Endothelial cell of umbilical vein (primary cell): ENCODE measurements at regions not wholly inside any gene's neighbourhood (a gene's known extent, or its start where the extent isn't known, plus 50 kb on each side); places are given as distances from the start of the nearest gene placed in this dataset.

Experiments used
- BruUV-seq: library from RNA; stranded (reverse); fragments of 400-500 nt; replicated peaks from 2 replicates; lab custom pipeline; 2021; lab: Mats Ljungman, UMichigan
- CTCF ChIA-PET: fragments of 300-600, 350-600 bp; sonication (Branson Sonifier 250); formaldehyde crosslinking; loops from one replicate; lab custom pipeline; 2021; ENCODE audit warnings: antibody characterized with exemption, inconsistent platforms; lab: Charles Lee
- POLR2A ChIA-PET: fragments of 300-600, 350-600 bp; sonication (Branson Sonifier 250); formaldehyde crosslinking; loops from one replicate; lab custom pipeline; 2021; ENCODE audit warnings: antibody characterized with exemption, inconsistent platforms; lab: Charles Lee
- DNase-seq: peaks from one replicate; pipeline ENCODE4 v3.0.0-alpha.2; 2011; ENCODE audit warnings: low read depth, low spot score
- FAIRE-seq: peaks from 2 replicates; lab custom pipeline; 2011; peaks lifted over from hg19 to GRCh38; lab: Jason Lieb, UNC
- H2AFZ ChIP-seq: 2 replicates; pipeline ENCODE4 v1.6.0; 2012; ENCODE audit warnings: low read depth, low read length, control low read depth, inconsistent platforms
- H3K27ac ChIP-seq: 2 replicates; pipeline ENCODE4 v1.5.1; 2011; ENCODE audit warnings: low read depth, mild to moderate bottlenecking, control low read depth, low read length, moderate library complexity; ENCODE audit not compliant: insufficient read depth
- H3K27me3 ChIP-seq, 2 experiments: 2 replicates each; pipeline versions ENCODE4 v1.6.0 to v1.6.1; 2011; ENCODE audit warnings: low read length in 2 of 2, mixed read lengths in 1 of 2; ENCODE audit not compliant: control insufficient read depth in 2 of 2, insufficient read depth in 2 of 2
- H3K36me3 ChIP-seq, 2 experiments: 2 replicates in 1 of 2; 3 replicates in 1 of 2; pipeline ENCODE4 v1.5.1; 2011; ENCODE audit warnings: low read length in 2 of 2, mild to moderate bottlenecking in 1 of 2, moderate library complexity in 1 of 2; ENCODE audit not compliant: control insufficient read depth in 2 of 2, insufficient read depth in 2 of 2; ENCODE audit errors: extremely low read depth in 1 of 2
- H3K4me1 ChIP-seq: 3 replicates; pipeline ENCODE4 v1.5.1; 2011; ENCODE audit warnings: mild to moderate bottlenecking, low read length; ENCODE audit not compliant: control insufficient read depth, insufficient read depth; ENCODE audit errors: extremely low read depth
- H3K4me2 ChIP-seq: 2 replicates; pipeline ENCODE4 v1.6.1; 2011; ENCODE audit warnings: low read length, control low read depth, mixed read lengths; ENCODE audit not compliant: insufficient read depth
- H3K4me3 ChIP-seq, 3 experiments: fragments of 200-600 bp in 1 of 3; sonication (generic), shearing (Covaris generic) in 1 of 3; replicated peaks in 1 of 3; 2 replicates each; pipeline ENCODE4 v1.5.1; 2011 to 2016; ENCODE audit warnings: control low read depth in 3 of 3, low read length in 3 of 3, mild to moderate bottlenecking in 2 of 3, inconsistent platforms in 1 of 3, low read depth in 1 of 3, moderate library complexity in 1 of 3; ENCODE audit not compliant: insufficient read depth in 1 of 3
- H3K79me2 ChIP-seq: 2 replicates; pipeline ENCODE4 v1.6.0; 2012; ENCODE audit warnings: low read length, inconsistent platforms; ENCODE audit not compliant: control insufficient read depth, insufficient read depth
- H3K9ac ChIP-seq: replicated peaks from 2 replicates; pipeline ENCODE3; 2011; ENCODE audit warnings: low read length, control low read depth; ENCODE audit not compliant: insufficient read depth; ENCODE audit errors: extremely low read depth
- H3K9me1 ChIP-seq: replicated peaks from 3 replicates; pipeline ENCODE4 v1.6.0; 2011; ENCODE audit warnings: mild to moderate bottlenecking, low read length; ENCODE audit not compliant: control insufficient read depth, insufficient read depth; ENCODE audit errors: extremely low read depth
- H3K9me3 ChIP-seq: replicated peaks from 2 replicates; pipeline ENCODE4 v1.5.1; 2012; ENCODE audit warnings: low read length, inconsistent platforms; ENCODE audit not compliant: control insufficient read depth, insufficient read depth
- H4K20me1 ChIP-seq: replicated peaks from 2 replicates; pipeline ENCODE3; 2011; ENCODE audit warnings: mild to moderate bottlenecking, low read length; ENCODE audit not compliant: control insufficient read depth, insufficient read depth; ENCODE audit errors: extremely low read depth
- EZH2 ChIP-seq: IDR thresholded peaks from 2 replicates; pipeline ENCODE4 v1.6.1; 2012; ENCODE audit warnings: borderline replicate concordance, low read depth, mild to moderate bottlenecking, moderate library complexity, low read length, inconsistent platforms; ENCODE audit not compliant: severe bottlenecking
- FOS ChIP-seq: IDR thresholded peaks from 2 replicates; pipeline ENCODE4 v1.6.1; 2011; ENCODE audit warnings: mild to moderate bottlenecking, low read length, moderate library complexity, borderline replicate concordance; ENCODE audit not compliant: insufficient read depth
- GATA2 ChIP-seq: IDR thresholded peaks from 2 replicates; pipeline ENCODE4 v1.7.0; 2011; ENCODE audit warnings: low read depth, mild to moderate bottlenecking, moderate library complexity, mixed read lengths, low read length; ENCODE audit not compliant: insufficient read length, insufficient read depth
- JUN ChIP-seq: IDR thresholded peaks from 2 replicates; pipeline ENCODE4 v1.6.1; 2011; ENCODE audit warnings: borderline replicate concordance, low read depth; ENCODE audit not compliant: insufficient read length, insufficient read depth
- MYC ChIP-seq: IDR thresholded peaks from one replicate; pipeline ENCODE4 v1.6.1; 2011; ENCODE audit warnings: mild to moderate bottlenecking, low read depth, low read length
- POLR2A ChIP-seq: IDR thresholded peaks from 2 replicates; pipeline ENCODE4 v1.6.1; 2012; ENCODE audit warnings: low read depth, mild to moderate bottlenecking, control low read depth, low read length
- POLR2AphosphoS5 ChIP-seq: IDR thresholded peaks from 2 replicates; pipeline ENCODE4 v1.6.1; 2012; ENCODE audit warnings: low read depth, mild to moderate bottlenecking, control low read depth, low read length, moderate library complexity; ENCODE audit not compliant: insufficient read depth
- dilution Hi-C: fragments of 300-500 bp; cut with MboI; formaldehyde crosslinking; loops from one replicate; pipeline ENCODE4 v1.15.0; 2019; ENCODE audit warnings: low sequenced_read_pairs; ENCODE audit not compliant: extremely low pct_ligation_motif_present
- intact Hi-C: fragments of 100-400 bp; cut with micrococcal nuclease; formaldehyde crosslinking; loops from one replicate; pipeline ENCODE4 v1.10.0; 2022
- TF ChIP-seq, protein P1 (sequence below): IDR thresholded peaks from 2 replicates; pipeline ENCODE4 v1.6.1; 2011; ENCODE audit not compliant: insufficient read depth, insufficient read length
- TF ChIP-seq, protein P2 (sequence below), 2 donors: IDR thresholded peaks; 1 replicate in 1 of 2; 2 replicates in 1 of 2; pipeline ENCODE4 v1.5.1; 2011; ENCODE audit warnings: low read length in 2 of 2, mild to moderate bottlenecking in 2 of 2, moderate library complexity in 2 of 2, control low read depth in 1 of 2, inconsistent platforms in 1 of 2, low read depth in 1 of 2; ENCODE audit not compliant: insufficient read depth in 1 of 2; ENCODE audit errors: extremely low read depth in 1 of 2

DNA sequence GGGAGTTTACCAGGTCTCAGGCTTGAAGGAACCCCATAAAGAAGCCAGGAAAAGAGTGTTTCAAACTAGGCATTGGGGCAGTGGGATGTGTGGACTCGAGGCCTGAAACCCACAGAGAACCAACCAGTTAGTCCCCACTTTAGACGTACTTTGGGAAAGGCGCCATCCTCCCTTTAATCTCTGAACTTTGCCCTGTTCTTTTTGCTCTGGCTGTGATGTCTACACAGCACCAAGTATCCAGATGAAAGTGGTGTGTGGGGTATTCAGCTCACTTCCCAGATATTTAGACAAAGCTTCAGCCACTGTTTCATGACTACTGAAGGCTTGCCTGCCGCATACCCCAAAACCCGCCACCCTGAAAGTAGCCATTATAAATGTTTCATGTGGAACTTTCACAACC is 116.9 kb upstream of the IRX5 start:
- H4K20me1 ChIP-seq: no peaks in the 10 kb centered on the region
- H3K27me3 ChIP-seq: no peaks in the 10 kb centered on the region
- H3K27ac ChIP-seq: no peak overlapping the region
- DNase-seq: no peak
- no peak for TF ChIP-seq POLR2AphosphoS5
- no TSS peak for BruUV-seq
- no peaks in the 10 kb centered on the region for H3K9me1 ChIP-seq
- dilution Hi-C loops: no loop called here
- no peak for FAIRE-seq
- H3K4me3 ChIP-seq: no peak overlapping the region
- H3K4me1 ChIP-seq: no peaks in the 10 kb centered on the region
- no peak overlapping the region for H2AFZ ChIP-seq
- no peak overlapping the region for H3K4me2 ChIP-seq
- intact Hi-C loops: no loop called here
- ChIA-PET POLR2A (no interaction called here), CTCF (no interaction called here)
- H3K9me3 ChIP-seq: no peaks in the 10 kb centered on the region
- no peak overlapping the region for H3K9ac ChIP-seq
- no peaks in the 10 kb centered on the region for H3K79me2 ChIP-seq
- H3K36me3 ChIP-seq: no peaks in the 10 kb centered on the region

DNA sequence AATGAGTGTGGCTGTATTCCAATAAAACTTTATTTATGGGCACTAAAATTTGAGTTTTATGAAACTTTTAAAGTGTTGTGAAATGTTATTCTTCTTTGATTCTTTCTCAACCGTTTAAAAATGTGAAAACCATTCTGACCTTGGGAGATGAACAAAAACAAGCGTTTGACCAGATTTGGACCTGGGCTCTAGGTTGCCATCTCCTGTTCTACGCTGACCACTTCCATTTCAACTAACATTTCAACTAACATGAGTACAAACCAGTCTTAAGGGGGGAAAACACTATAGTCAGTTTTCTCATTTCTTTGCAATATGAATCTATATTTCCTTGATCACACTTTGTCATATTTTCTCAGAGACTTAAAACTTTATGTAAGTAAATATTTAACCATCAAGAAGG is 118.4 kb upstream of the IRX5 start:
- DNase-seq: no peak
- H4K20me1 ChIP-seq: no peaks in the 10 kb centered on the region
- H3K36me3 ChIP-seq: no peaks in the 10 kb centered on the region
- H3K79me2 ChIP-seq: no peaks in the 10 kb centered on the region
- ChIA-PET CTCF (no interaction called here), POLR2A (no interaction called here)
- H3K9ac ChIP-seq: no peak overlapping the region
- H3K27ac ChIP-seq: no peak overlapping the region
- no TSS peak for BruUV-seq
- no peak overlapping the region for H3K4me2 ChIP-seq
- H2AFZ ChIP-seq: no peak overlapping the region
- no peak for FAIRE-seq
- H3K9me1 ChIP-seq: no peaks in the 10 kb centered on the region
- no peaks in the 10 kb centered on the region for H3K27me3 ChIP-seq
- H3K4me1 ChIP-seq: no peaks in the 10 kb centered on the region
- no peak overlapping the region for H3K4me3 ChIP-seq
- TF ChIP-seq, protein P1, sequence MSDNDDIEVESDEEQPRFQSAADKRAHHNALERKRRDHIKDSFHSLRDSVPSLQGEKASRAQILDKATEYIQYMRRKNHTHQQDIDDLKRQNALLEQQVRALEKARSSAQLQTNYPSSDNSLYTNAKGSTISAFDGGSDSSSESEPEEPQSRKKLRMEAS: no peak
- TF ChIP-seq EZH2 (no peak), GATA2 (no peak), POLR2A (no peak), FOS (no peak), JUN (no peak), POLR2AphosphoS5 (no peak), MYC (no peak)
- TF ChIP-seq, protein P2, sequence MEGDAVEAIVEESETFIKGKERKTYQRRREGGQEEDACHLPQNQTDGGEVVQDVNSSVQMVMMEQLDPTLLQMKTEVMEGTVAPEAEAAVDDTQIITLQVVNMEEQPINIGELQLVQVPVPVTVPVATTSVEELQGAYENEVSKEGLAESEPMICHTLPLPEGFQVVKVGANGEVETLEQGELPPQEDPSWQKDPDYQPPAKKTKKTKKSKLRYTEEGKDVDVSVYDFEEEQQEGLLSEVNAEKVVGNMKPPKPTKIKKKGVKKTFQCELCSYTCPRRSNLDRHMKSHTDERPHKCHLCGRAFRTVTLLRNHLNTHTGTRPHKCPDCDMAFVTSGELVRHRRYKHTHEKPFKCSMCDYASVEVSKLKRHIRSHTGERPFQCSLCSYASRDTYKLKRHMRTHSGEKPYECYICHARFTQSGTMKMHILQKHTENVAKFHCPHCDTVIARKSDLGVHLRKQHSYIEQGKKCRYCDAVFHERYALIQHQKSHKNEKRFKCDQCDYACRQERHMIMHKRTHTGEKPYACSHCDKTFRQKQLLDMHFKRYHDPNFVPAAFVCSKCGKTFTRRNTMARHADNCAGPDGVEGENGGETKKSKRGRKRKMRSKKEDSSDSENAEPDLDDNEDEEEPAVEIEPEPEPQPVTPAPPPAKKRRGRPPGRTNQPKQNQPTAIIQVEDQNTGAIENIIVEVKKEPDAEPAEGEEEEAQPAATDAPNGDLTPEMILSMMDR (IDR thresholded peaks at IDR 0.05; ENCODE audit: extremely low read depth in 1 of 2, insufficient read depth in 1 of 2, low read depth in 1 of 2, low read length in 2 of 2): no peak
- dilution Hi-C loops: no loop called here
- intact Hi-C loops: no loop called here
- no peaks in the 10 kb centered on the region for H3K9me3 ChIP-seq
